Panc1 (cell line): ENCODE measurements at regions not wholly inside any gene's neighbourhood (a gene's known extent, or its start where the extent isn't known, plus 50 kb on each side); places are given as distances from the start of the nearest gene placed in this dataset.

Experiments
- POLR2AphosphoS5 ChIP-seq: IDR thresholded peaks from 2 replicates; pipeline ENCODE4 v1.6.1; 2012; ENCODE audit warnings: mild to moderate bottlenecking, low read depth, low read length, moderate library complexity
- SIN3A ChIP-seq: IDR thresholded peaks from 2 replicates; pipeline ENCODE4 v1.6.1; 2012; ENCODE audit warnings: low read depth, mild to moderate bottlenecking, low read length, moderate library complexity, borderline replicate concordance; ENCODE audit not compliant: insufficient read depth
- TCF7L2 ChIP-seq: IDR thresholded peaks from 2 replicates; pipeline ENCODE4 v1.6.1; 2011; ENCODE audit warnings: mild to moderate bottlenecking, low read depth, low read length, inconsistent platforms
- TF ChIP-seq, protein P1 (sequence below): fragments of 450-650 bp; IDR thresholded peaks from 2 replicates; pipeline ENCODE4 v1.5.1; 2017; ENCODE audit warnings: mild to moderate bottlenecking
- TF ChIP-seq, protein P2 (sequence below), 2 experiments: IDR thresholded peaks; 2 replicates each; pipeline ENCODE4 v1.6.1; 2011 to 2012; ENCODE audit warnings: low read depth in 2 of 2, control low read depth in 1 of 2, low read length in 1 of 2, mild to moderate bottlenecking in 1 of 2, moderate library complexity in 1 of 2; ENCODE audit not compliant: insufficient read depth in 1 of 2

DNA sequence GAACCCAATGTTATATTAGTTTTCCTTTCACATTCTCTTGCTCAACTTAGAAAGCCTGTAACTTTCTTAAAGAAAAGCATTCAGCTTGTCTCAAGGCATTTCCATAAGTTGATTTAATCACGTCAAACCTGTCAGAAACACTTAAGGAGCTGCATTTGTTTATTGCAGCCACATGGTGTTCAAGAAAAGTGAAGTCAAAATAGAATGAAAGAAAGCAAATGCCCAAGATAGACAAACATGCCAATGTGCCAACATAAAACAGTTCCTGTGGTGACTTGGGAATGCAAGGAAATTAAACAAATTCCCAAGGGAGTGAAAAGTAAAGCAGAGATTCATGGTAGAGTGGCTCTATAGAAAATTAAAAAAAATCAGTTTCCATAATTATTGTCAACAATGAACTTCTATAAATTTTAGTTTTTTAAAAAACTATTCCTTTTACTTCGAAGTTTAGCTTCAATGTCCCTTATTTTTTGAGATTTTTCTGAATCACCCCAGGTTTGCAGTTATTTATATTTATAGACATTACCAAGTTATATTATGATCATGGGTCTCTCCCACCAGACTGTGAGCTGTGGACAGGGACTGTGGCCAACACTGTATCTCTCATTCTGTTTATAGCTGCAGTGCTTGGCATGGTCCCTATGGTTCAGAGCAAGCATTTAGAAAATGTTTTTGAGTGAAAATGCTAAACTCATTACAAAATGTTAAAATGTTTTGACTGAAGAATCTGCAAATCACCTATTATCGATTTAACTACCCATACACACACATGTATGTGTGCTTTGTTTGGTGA lies 887.4 kb downstream of the REEP3 start:
- TF ChIP-seq, protein P1, sequence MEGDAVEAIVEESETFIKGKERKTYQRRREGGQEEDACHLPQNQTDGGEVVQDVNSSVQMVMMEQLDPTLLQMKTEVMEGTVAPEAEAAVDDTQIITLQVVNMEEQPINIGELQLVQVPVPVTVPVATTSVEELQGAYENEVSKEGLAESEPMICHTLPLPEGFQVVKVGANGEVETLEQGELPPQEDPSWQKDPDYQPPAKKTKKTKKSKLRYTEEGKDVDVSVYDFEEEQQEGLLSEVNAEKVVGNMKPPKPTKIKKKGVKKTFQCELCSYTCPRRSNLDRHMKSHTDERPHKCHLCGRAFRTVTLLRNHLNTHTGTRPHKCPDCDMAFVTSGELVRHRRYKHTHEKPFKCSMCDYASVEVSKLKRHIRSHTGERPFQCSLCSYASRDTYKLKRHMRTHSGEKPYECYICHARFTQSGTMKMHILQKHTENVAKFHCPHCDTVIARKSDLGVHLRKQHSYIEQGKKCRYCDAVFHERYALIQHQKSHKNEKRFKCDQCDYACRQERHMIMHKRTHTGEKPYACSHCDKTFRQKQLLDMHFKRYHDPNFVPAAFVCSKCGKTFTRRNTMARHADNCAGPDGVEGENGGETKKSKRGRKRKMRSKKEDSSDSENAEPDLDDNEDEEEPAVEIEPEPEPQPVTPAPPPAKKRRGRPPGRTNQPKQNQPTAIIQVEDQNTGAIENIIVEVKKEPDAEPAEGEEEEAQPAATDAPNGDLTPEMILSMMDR, result no peak
- TF ChIP-seq, protein P2, sequence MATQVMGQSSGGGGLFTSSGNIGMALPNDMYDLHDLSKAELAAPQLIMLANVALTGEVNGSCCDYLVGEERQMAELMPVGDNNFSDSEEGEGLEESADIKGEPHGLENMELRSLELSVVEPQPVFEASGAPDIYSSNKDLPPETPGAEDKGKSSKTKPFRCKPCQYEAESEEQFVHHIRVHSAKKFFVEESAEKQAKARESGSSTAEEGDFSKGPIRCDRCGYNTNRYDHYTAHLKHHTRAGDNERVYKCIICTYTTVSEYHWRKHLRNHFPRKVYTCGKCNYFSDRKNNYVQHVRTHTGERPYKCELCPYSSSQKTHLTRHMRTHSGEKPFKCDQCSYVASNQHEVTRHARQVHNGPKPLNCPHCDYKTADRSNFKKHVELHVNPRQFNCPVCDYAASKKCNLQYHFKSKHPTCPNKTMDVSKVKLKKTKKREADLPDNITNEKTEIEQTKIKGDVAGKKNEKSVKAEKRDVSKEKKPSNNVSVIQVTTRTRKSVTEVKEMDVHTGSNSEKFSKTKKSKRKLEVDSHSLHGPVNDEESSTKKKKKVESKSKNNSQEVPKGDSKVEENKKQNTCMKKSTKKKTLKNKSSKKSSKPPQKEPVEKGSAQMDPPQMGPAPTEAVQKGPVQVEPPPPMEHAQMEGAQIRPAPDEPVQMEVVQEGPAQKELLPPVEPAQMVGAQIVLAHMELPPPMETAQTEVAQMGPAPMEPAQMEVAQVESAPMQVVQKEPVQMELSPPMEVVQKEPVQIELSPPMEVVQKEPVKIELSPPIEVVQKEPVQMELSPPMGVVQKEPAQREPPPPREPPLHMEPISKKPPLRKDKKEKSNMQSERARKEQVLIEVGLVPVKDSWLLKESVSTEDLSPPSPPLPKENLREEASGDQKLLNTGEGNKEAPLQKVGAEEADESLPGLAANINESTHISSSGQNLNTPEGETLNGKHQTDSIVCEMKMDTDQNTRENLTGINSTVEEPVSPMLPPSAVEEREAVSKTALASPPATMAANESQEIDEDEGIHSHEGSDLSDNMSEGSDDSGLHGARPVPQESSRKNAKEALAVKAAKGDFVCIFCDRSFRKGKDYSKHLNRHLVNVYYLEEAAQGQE (IDR thresholded peaks at IDR 0.05; ENCODE audit: insufficient read depth in 1 of 2, low read depth in 2 of 2, low read length in 1 of 2), result no peak
- TF ChIP-seq POLR2AphosphoS5 (no peak), TCF7L2 (no peak), SIN3A (no peak)
